Renal cortical epithelial cell (primary cell): ENCODE measurements at regions not wholly inside any gene's neighbourhood (a gene's known extent, or its start where the extent isn't known, plus 50 kb on each side); places are given as distances from the start of the nearest gene placed in this dataset.
"Not testable (repeated sequence)": the region's sequence is repeated elsewhere in the genome, so short reads cannot be mapped to it uniquely, and the experiment has no call there.

Source experiments
- DNase-seq: peaks from one replicate; pipeline ENCODE4 v3.0.0-alpha.2; 2011; ENCODE audit warnings: low read depth

- no peak for DNase-seq
These were observed 846.7 kb upstream of the PRKX start for GRCh38 chrX:4560192-4560591.

- DNase-seq: no peak
These were observed 836.6 kb upstream of the PRKX start for GRCh38 chrX:4550018-4550417.

GRCh38 chrX:4547213-4547836 is 833.9 kb upstream of the PRKX start:
- peak; percentile 7 for DNase-seq

- DNase-seq: not testable (repeated sequence)
These were observed 832.7 kb upstream of the PRKX start for GRCh38 chrX:4546178-4546577.

DNA sequence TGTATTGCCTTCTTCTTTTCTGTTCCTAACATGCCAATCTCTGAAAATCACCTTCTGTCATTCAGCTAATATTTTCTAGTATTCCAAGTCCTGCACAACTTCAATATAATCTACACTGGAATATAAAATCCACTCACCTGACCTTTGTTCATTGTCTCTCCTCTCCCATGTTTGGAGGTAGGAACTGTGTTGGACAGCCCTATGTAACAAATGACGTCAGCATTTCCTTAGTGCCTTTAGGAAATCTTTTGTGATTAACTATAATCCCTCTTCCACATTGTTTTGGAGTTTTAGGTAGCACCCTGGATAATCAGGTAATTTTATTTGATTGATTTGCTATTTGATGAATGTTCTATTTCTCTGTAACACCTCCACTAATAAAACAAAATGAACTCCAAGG is 814.8 kb upstream of the PRKX start:
- no peak for DNase-seq

- no peak for DNase-seq
These were observed 772.5 kb upstream of the PRKX start for GRCh38 chrX:4485912-4486311.

DNA sequence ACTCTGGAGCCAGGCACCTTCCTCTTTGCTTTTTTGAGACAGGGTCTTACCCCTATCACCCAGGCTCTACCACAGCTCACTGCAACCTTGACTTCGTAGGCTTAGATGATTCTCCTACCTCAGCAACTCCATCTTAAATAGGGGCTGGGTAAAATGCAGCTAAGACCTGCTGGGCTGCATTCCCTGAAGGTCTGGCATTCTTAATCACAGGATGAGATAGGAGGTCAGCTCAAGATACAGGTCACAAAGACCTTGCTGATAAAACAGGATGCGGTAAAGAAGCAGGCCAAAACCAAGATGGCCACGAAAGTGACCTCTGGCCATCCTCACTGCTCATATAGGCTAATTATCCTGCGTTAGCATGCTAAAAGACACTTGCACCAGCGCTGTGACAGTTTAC is 770.8 kb upstream of the PRKX start:
- DNase-seq: no peak

DNA sequence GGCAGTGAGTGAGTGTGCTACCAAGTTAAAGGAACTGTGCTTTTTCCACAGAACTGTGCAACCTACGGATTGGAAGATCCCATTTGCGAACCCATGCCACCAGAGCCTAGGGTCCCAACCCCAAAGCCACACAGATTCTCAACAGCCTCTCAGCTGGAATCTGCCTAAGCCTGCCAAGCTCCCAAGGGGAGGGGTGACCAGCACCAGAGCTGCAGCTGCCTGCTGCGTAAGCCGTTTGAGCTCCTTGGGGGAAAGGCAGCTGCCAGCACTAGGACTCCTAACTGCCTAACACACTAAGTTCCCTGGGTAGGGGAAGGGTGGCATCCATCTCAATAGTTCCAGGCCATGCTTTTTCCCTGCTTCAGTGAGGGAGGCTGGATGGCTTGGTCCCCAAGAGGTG is 738.1 kb upstream of the PRKX start:
- DNase-seq: no peak

DNA sequence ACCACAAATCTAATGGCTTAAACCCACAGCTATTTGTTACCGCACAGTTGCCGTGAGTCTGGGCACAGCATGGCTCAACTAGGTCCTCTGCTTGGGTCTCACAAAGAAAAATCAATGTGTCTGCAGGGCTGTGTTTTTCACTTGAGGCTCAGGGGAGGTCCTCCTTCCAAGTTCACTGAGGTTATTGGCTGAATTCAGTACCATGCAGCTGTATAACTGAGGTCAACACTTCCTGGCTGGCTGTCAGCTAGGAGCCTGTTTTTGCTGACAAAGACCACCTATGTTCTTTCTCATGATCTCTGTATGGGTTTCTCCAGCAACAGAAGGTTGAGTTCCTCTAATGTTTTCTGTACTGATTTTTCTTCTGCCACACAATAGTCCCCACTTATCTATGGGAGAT is 736.7 kb upstream of the PRKX start:
- no peak for DNase-seq

DNA sequence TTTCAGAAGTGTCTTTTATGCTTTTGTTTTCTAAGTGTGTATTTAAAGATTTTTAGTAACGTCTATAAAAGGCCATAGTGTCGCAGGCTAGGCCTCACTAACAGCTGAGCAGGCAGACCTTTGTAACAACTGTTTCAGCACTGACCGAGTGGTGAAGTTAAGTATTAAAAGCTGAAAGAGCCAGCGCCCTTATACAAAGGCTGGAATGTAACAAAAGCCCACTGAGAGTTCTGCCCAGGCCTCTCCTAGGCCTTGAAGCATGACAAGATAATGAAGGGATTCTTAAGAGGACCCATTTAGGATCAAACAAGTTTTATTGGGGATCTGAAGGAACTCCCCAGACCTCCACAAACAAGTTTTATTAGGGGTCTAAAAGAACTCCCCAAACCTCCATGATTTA is 722.5 kb upstream of the PRKX start:
- DNase-seq: no peak

GRCh38 chrX:4397471-4397870 is 684.0 kb upstream of the PRKX start:
- DNase-seq: no peak

GRCh38 chrX:4382273-4382672 is 668.8 kb upstream of the PRKX start:
- no peak for DNase-seq

- DNase-seq: no peak
These were observed 667.3 kb upstream of the PRKX start for GRCh38 chrX:4380710-4381109.

- peak; percentile 1 for DNase-seq
These were observed 665.6 kb upstream of the PRKX start for GRCh38 chrX:4379071-4379470.

GRCh38 chrX:4373791-4374190 is 660.3 kb upstream of the PRKX start:
- DNase-seq: no peak

GRCh38 chrX:4358577-4358976 is 645.1 kb upstream of the PRKX start:
- DNase-seq: no peak

DNA sequence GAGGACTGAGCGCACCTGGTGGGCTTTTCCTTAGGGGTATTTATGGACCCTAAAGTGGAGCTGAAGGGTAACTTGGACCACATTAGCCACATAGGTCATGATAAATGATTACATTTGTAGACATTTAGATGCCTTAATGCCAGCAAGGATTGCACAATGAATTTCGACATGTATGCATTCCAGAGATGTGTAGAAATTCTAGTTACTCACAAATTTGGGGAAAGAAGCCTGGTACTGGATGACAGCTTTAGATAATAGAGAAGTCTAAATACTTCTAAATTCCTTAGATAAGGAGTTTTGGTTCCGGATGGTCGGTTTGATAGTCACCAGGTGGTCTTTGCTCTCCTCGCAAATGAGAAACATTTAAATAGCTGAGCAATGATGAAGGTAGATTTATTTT is 609.5 kb upstream of the PRKX start:
- DNase-seq: no peak

- no peak for DNase-seq
These were observed 607.0 kb upstream of the PRKX start for GRCh38 chrX:4320436-4320947.

DNA sequence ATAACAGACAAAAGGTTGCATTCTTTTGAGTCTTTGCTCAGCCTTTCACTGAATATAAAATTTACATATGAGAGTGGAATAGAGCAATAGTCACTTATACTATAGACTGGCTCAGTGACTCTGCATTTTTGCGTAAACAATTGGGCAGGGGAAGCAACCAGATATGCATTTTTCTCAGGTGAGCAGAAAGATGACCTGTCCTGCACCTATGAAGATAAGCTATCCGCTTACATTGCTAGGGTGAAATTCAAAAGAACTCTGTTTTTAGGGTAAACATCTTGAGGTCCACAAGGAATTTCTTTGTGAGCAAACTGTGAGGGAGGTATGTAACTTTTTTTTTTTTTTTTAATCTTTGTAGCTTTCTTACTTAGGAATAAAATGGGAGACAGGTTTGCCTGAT is 602.4 kb upstream of the PRKX start:
- no peak for DNase-seq

DNA sequence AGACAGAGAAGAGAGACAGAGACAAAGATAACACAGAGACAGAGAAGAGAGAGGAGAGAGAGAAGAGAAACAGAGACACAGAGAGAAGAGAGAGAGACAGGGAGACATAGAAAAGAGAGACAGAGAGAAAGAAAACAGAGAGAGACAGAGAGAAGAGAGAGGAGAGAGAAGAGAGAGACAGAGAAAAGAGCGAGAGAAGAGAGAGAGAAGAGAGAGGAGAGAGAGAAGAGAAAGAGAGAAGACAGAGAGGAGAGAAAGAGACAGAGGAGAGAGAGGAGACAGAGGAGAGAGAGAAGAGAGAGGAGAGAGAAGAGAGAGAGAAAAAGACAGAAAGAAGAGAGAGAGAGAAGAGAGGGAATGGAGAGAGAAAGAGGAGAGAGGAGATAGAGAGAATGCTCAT is 601.1 kb upstream of the PRKX start:
- DNase-seq: no peak

GRCh38 chrX:4277122-4277521 is 563.7 kb upstream of the PRKX start:
- DNase-seq: no peak

DNA sequence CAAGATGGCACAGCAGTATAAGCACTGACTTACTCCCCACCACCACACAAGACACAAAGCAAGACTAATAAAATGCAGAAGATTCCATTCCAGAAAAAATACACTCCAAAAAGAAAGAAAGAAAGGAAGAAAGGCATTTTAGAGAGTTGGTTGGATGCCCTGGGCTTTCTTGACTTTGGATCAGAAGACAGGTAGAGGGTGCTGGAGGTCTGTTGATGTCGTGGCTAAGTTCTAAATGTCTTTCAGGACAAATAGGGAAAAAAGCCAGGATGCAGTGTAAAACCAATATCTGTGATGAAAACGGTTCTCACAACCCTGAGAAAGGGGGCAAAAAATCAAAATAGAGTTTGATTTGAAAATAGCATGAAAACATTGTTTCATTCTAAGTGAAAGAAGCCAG is 555.2 kb upstream of the PRKX start:
- no peak for DNase-seq

DNA sequence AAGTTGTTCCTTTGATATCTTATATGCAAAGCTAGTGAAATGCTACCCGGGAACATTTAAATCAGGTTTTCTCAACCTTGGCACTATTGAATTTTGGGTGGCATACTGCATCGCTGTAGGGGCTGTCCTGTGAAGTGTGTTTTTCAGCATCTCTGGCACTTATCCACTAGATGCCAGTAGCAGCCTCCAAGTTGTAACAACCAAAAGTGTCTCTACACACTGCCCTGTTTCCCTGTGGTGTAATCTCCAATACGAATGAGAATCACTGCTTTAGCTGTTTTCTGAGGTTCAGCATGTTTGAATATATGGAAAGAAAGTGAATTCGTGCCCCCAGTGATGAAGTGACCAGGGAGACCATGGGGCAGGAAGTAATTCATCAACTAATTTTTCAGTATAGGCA is 551.6 kb upstream of the PRKX start:
- DNase-seq: no peak

- no peak for DNase-seq
These were observed 549.8 kb upstream of the PRKX start for GRCh38 chrX:4263030-4263803.
